GM23338 (cell line): ENCODE measurements at regions not wholly inside any gene's neighbourhood (a gene's known extent, or its start where the extent isn't known, plus 50 kb on each side); places are given as distances from the start of the nearest gene placed in this dataset.

ENCODE experiments used
- ATAC-seq: fragments of 200-7000 bp; cut with Tn5 transposase; 3 replicates; pipeline ENCODE4 v1.9.1; 2020
- DNase-seq: peaks from one replicate; pipeline ENCODE4 v3.0.0-alpha.2; 2015; ENCODE audit warnings: low spot score
- H2AFZ ChIP-seq: fragments of 200-600 bp; sonication (generic); 2 replicates; pipeline ENCODE4 v1.8.0; 2016; ENCODE audit warnings: antibody characterized with exemption, mild to moderate bottlenecking, moderate library complexity
- H3F3A ChIP-seq: fragments of 200-600 bp; sonication (generic); replicated peaks from 2 replicates; pipeline ENCODE4 v1.8.0; 2017; ENCODE audit warnings: antibody characterized with exemption, mixed run types, low read depth
- H3K27ac ChIP-seq: fragments of 200-600 bp; sonication (generic); 2 replicates; pipeline ENCODE4 v1.6.1; 2016; ENCODE audit warnings: low read depth
- H3K27me3 ChIP-seq: fragments of 200-600 bp; sonication (generic); 2 replicates; pipeline ENCODE4 v1.8.0; 2016; ENCODE audit warnings: mild to moderate bottlenecking, mixed run types, moderate library complexity; ENCODE audit not compliant: insufficient read depth
- H3K36me3 ChIP-seq: fragments of 200-600 bp; sonication (generic); 2 replicates; pipeline ENCODE4 v1.8.0; 2016; ENCODE audit warnings: mild to moderate bottlenecking; ENCODE audit not compliant: insufficient read depth
- H3K4me1 ChIP-seq: fragments of 200-600 bp; sonication (generic); 2 replicates; pipeline ENCODE4 v1.8.0; 2016; ENCODE audit warnings: mild to moderate bottlenecking, moderate library complexity; ENCODE audit not compliant: insufficient read depth
- H3K4me2 ChIP-seq: fragments of 200-600 bp; sonication (generic); 2 replicates; pipeline ENCODE4 v1.7.1; 2017; ENCODE audit warnings: mixed run types
- H3K4me3 ChIP-seq: fragments of 200-600 bp; sonication (generic); 2 replicates; pipeline ENCODE4 v1.6.1; 2016; ENCODE audit warnings: mixed run types
- H3K79me2 ChIP-seq: fragments of 200-600 bp; sonication (generic); replicated peaks from 2 replicates; pipeline ENCODE4 v1.8.0; 2017; ENCODE audit warnings: mild to moderate bottlenecking; ENCODE audit not compliant: insufficient read depth
- H3K9me2 ChIP-seq: fragments of 200-600 bp; sonication (generic); 2 replicates; pipeline ENCODE4 v1.8.0; 2017; ENCODE audit not compliant: insufficient read depth
- H4K20me1 ChIP-seq: fragments of 200-600 bp; sonication (generic); replicated peaks from 2 replicates; pipeline ENCODE4 v1.8.0; 2017; ENCODE audit warnings: mild to moderate bottlenecking; ENCODE audit not compliant: insufficient read depth
- H3K27ac Mint-ChIP-seq: 2 replicates; pipeline ENCODE4 v1.8.0; 2020; ENCODE audit warnings: inconsistent platforms, mild to moderate bottlenecking, moderate library complexity, mixed read lengths
- H3K27me3 Mint-ChIP-seq: 3 replicates; pipeline ENCODE4 v1.8.0; 2022; ENCODE audit warnings: low read depth, mild to moderate bottlenecking, moderate library complexity, mixed read lengths, inconsistent platforms; ENCODE audit not compliant: insufficient read depth, poor library complexity
- H3K36me3 Mint-ChIP-seq: 3 replicates; pipeline ENCODE4 v1.8.0; 2021; ENCODE audit warnings: low read depth, mild to moderate bottlenecking, inconsistent platforms, moderate library complexity, mixed read lengths
- H3K4me1 Mint-ChIP-seq: 3 replicates; pipeline ENCODE4 v1.8.0; 2020; ENCODE audit warnings: mild to moderate bottlenecking, inconsistent platforms, mixed read lengths
- H3K4me3 Mint-ChIP-seq: 3 replicates; pipeline ENCODE4 v1.8.0; 2021; ENCODE audit warnings: moderate library complexity, mild to moderate bottlenecking, inconsistent platforms, mixed read lengths
- H3K9me3 Mint-ChIP-seq: 3 replicates; pipeline ENCODE4 v1.8.0; 2020; ENCODE audit warnings: moderate library complexity, mild to moderate bottlenecking, inconsistent platforms, mixed read lengths
- CTCF ChIP-seq, 2 experiments: fragments of 200-600 bp in 1 of 2; sonication (generic) in 1 of 2; conservative IDR thresholded peaks; 2 replicates each; pipeline versions ENCODE4 v1.5.1 to v1.6.1; 2016 to 2017; ENCODE audit warnings: antibody characterized with exemption in 2 of 2, low read depth in 2 of 2, mild to moderate bottlenecking in 2 of 2, moderate library complexity in 1 of 2
- EZH2 ChIP-seq: fragments of 200-600 bp; sonication (generic); IDR thresholded peaks from one replicate; pipeline ENCODE4 v1.8.0; 2017; ENCODE audit warnings: antibody characterized with exemption, mild to moderate bottlenecking, low read depth; ENCODE audit not compliant: unreplicated experiment
- JUNB ChIP-seq: IDR thresholded peaks from one replicate; pipeline ENCODE4 v1.6.1; 2016; ENCODE audit warnings: antibody characterized with exemption; ENCODE audit not compliant: unreplicated experiment
- NANOG ChIP-seq: IDR thresholded peaks from 2 replicates; pipeline ENCODE4 v1.6.1; 2016; ENCODE audit warnings: antibody characterized with exemption, borderline replicate concordance
- POLR2AphosphoS5 ChIP-seq: IDR thresholded peaks from 2 replicates; pipeline ENCODE4 v1.6.1; 2016; ENCODE audit warnings: antibody characterized with exemption, low read depth
- REST ChIP-seq: IDR thresholded peaks from one replicate; pipeline ENCODE4 v1.6.1; 2018; ENCODE audit warnings: antibody characterized with exemption; ENCODE audit not compliant: unreplicated experiment
- ZNF114 ChIP-seq: fragments of 250-450 bp; sonication (Bioruptor Pico); IDR thresholded peaks from 2 replicates; pipeline ENCODE4 v1.5.0; 2020; ENCODE audit warnings: mild to moderate bottlenecking, moderate library complexity
- ZNF331 ChIP-seq: fragments of 250-450 bp; sonication (Bioruptor Pico); IDR thresholded peaks from 2 replicates; pipeline ENCODE4 v1.5.0; 2020; ENCODE audit warnings: low read depth, mild to moderate bottlenecking, moderate library complexity
- ZNF462 ChIP-seq: fragments of 250-450 bp; sonication (Bioruptor Pico); IDR thresholded peaks from 2 replicates; pipeline ENCODE4 v1.5.0; 2020; ENCODE audit warnings: mild to moderate bottlenecking, moderate library complexity

DNA sequence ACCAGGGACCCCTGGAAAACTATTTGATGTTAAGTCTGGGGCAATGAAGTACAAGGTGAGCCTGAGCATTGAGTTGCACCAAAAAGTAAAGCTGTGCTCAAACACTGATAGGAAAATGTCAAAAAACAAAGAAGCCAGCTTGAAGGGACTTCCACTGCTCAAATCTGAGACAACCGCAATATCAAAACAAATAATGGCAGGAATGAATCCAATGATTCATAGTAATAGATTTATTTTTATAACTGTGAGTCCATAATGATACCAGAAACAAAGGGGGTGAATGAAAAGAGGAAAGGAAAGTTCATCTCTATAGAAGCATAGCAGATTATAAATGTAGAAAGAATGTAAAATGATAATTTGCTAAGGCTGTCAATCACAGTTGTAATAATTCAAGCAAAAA, 237.3 kb upstream of the ZBTB20 start:
- no peaks in the 10 kb centered on the region for H3K9me3 Mint-ChIP-seq
- no peak overlapping the region for H3K4me3 Mint-ChIP-seq
- H3K4me2 ChIP-seq, result no peak overlapping the region
- no peak for ATAC-seq
- no peak overlapping the region for H3K4me3 ChIP-seq
- H3K36me3 Mint-ChIP-seq, result 0 out of 3 replicates have a peak, but pooled peaks cover 3% of the 10 kb centered on the region
- H3K4me1 ChIP-seq, result 0 out of 2 replicates have a peak, but pooled peaks cover 3% of the 10 kb centered on the region
- no peak overlapping the region for H3K27ac ChIP-seq
- DNase-seq, result no peak
- no peaks in the 10 kb centered on the region for H3K79me2 ChIP-seq
- H4K20me1 ChIP-seq, result no peaks in the 10 kb centered on the region
- no peaks in the 10 kb centered on the region for H3K36me3 ChIP-seq
- peaks cover 15% of the 10 kb centered on the region for H3K4me1 Mint-ChIP-seq
- no peak overlapping the region for H2AFZ ChIP-seq
- no peak for TF ChIP-seq CTCF (conservative IDR thresholded peaks at IDR 0.05; ENCODE audit: low read depth in 2 of 2)
- TF ChIP-seq EZH2, result no peak
- TF ChIP-seq REST, result no peak
- no peak for TF ChIP-seq ZNF331 (CRISPR knock-in tag)
- no peak for TF ChIP-seq NANOG
- no peak for TF ChIP-seq POLR2AphosphoS5
- no peak for TF ChIP-seq JUNB
- no peak for TF ChIP-seq ZNF462 (CRISPR knock-in tag)
- no peak for TF ChIP-seq ZNF114 (CRISPR knock-in tag)
- no peaks in the 10 kb centered on the region for H3K27me3 Mint-ChIP-seq
- 0 out of 2 replicates have a peak, but pooled peaks cover 3% of the 10 kb centered on the region for H3K9me2 ChIP-seq
- no peaks in the 10 kb centered on the region for H3F3A ChIP-seq
- H3K27ac Mint-ChIP-seq, result no peak overlapping the region
- no peaks in the 10 kb centered on the region for H3K27me3 ChIP-seq
